HepG2 (cell line): ENCODE measurements at regions not wholly inside any gene's neighbourhood (a gene's known extent, or its start where the extent isn't known, plus 50 kb on each side); places are given as distances from the start of the nearest gene placed in this dataset.

Experiments used
- ATAC-seq: fragments of 200-7000 bp; cut with Tn5 transposase; 3 replicates; pipeline ENCODE4 v1.9.1; 2020; ENCODE audit warnings: mild to moderate bottlenecking, moderate library complexity
- BruUV-seq: library from RNA; stranded (reverse); fragments of 400-500 nt; replicated peaks from 2 replicates; lab custom pipeline; 2021; lab: Mats Ljungman, UMichigan
- CTCF ChIA-PET: fragments of 300-600 bp; formaldehyde crosslinking; extraction: SDS; loops from one replicate; lab custom pipeline; 2021; ENCODE audit warnings: low total read pairs, inconsistent platforms, low intra/inter-chr PET ratio; lab: Yijun Ruan, JAX
- POLR2A ChIA-PET: fragments of 350-600 bp; sonication (Branson Sonifier 250); formaldehyde crosslinking; loops from one replicate; lab custom pipeline; 2020; ENCODE audit warnings: antibody characterized with exemption, inconsistent platforms; lab: Yijun Ruan, JAX
- DNase-seq: peaks from one replicate; pipeline ENCODE4 v3.0.0-alpha.2; 2015; ENCODE audit warnings: low spot score
- FAIRE-seq: peaks from 3 replicates; lab custom pipeline; 2011; peaks lifted over from hg19 to GRCh38; lab: Jason Lieb, UNC
- H2AFZ ChIP-seq: one replicate; pipeline ENCODE4 v1.6.1; 2011; ENCODE audit warnings: low read length, inconsistent platforms
- H3K27ac ChIP-seq: fragments of 300-600 bp; 3 replicates; pipeline ENCODE4 v1.8.0; 2011; ENCODE audit warnings: mixed run types, mild to moderate bottlenecking, mixed read lengths, low read length, inconsistent platforms; ENCODE audit not compliant: insufficient read depth; ENCODE audit errors: extremely low read length
- H3K27me3 ChIP-seq, 2 experiments: fragments of 200-600 bp in 1 of 2; 2 replicates in 1 of 2; 3 replicates in 1 of 2; pipeline versions ENCODE4 v1.6.0 to v1.8.0; 2011; ENCODE audit warnings: low read length in 2 of 2, mild to moderate bottlenecking in 2 of 2, moderate library complexity in 2 of 2, inconsistent platforms in 1 of 2; ENCODE audit not compliant: insufficient read depth in 2 of 2, control insufficient read depth in 1 of 2
- H3K36me3 ChIP-seq, 2 experiments: fragments of 200-600 bp in 1 of 2; replicated peaks in 1 of 2; 2 replicates in 1 of 2; 3 replicates in 1 of 2; pipeline versions ENCODE4 v1.5.1 to v1.8.0; 2011; ENCODE audit warnings: low read length in 2 of 2, inconsistent platforms in 1 of 2; ENCODE audit not compliant: insufficient read depth in 2 of 2, control insufficient read depth in 1 of 2
- H3K4me1 ChIP-seq: 2 replicates; pipeline ENCODE4 v1.5.1; 2012; ENCODE audit warnings: low read length, inconsistent platforms; ENCODE audit not compliant: insufficient read depth
- H3K4me2 ChIP-seq: 2 replicates; pipeline ENCODE4 v1.6.0; 2011; ENCODE audit warnings: low read depth, low read length, inconsistent platforms
- H3K4me3 ChIP-seq, 3 experiments: fragments of 200-600 bp in 1 of 3; sonication (generic), shearing (Covaris generic) in 1 of 3; replicated peaks in 1 of 3; 2 replicates each; pipeline ENCODE4 v1.5.1; 2011 to 2016; ENCODE audit warnings: low read length in 3 of 3, inconsistent platforms in 2 of 3, low read depth in 2 of 3, mild to moderate bottlenecking in 2 of 3, control low read depth in 1 of 3, mixed read lengths in 1 of 3; ENCODE audit not compliant: insufficient read depth in 1 of 3
- H3K79me2 ChIP-seq: one replicate; pipeline ENCODE4 v1.6.1; 2011; ENCODE audit warnings: low read length, inconsistent platforms; ENCODE audit not compliant: insufficient read depth
- H3K9ac ChIP-seq: 2 replicates; pipeline ENCODE4 v1.6.0; 2011; ENCODE audit warnings: mild to moderate bottlenecking, low read depth, low read length, inconsistent platforms; ENCODE audit not compliant: insufficient read depth
- H3K9me3 ChIP-seq: 2 replicates; pipeline ENCODE4 v1.5.1; 2012; ENCODE audit warnings: mild to moderate bottlenecking, low read length
- H4K20me1 ChIP-seq: 2 replicates; pipeline ENCODE4 v1.6.0; 2011; ENCODE audit warnings: inconsistent platforms, mild to moderate bottlenecking, low read length, moderate library complexity; ENCODE audit not compliant: insufficient read depth
- CHD4 ChIP-seq: fragments of 200-600 bp; sonication (generic); IDR thresholded peaks from 2 replicates; pipeline ENCODE4 v1.7.0; 2017; ENCODE audit warnings: mild to moderate bottlenecking, low read length, borderline replicate concordance
- HDAC1 ChIP-seq: sonication (generic); formaldehyde crosslinking; IDR thresholded peaks from 2 replicates; pipeline ENCODE4 v1.5.1; 2020; ENCODE audit warnings: mild to moderate bottlenecking, missing genetic modification reagents
- HNRNPUL1 ChIP-seq: fragments of 200-400 bp; formaldehyde crosslinking; IDR thresholded peaks from 2 replicates; pipeline ENCODE4 v1.6.1; 2017; ENCODE audit warnings: low read depth, mild to moderate bottlenecking, low read length, moderate library complexity
- HOXA9 ChIP-seq: sonication (generic); formaldehyde crosslinking; IDR thresholded peaks from 2 replicates; pipeline ENCODE4 v1.8.1; 2022; ENCODE audit warnings: missing genetic modification reagents, mild to moderate bottlenecking, moderate library complexity, borderline replicate concordance
- MXI1 ChIP-seq: IDR thresholded peaks from 3 replicates; pipeline ENCODE4 v1.6.1; 2012; ENCODE audit warnings: low read depth, low read length, inconsistent platforms, borderline replicate concordance
- TSC22D2 ChIP-seq: sonication (generic); formaldehyde crosslinking; IDR thresholded peaks from 2 replicates; pipeline ENCODE4 v1.5.1; 2020; ENCODE audit warnings: missing genetic modification reagents, mild to moderate bottlenecking, borderline replicate concordance
- ZNF205 ChIP-seq: IDR thresholded peaks from 2 replicates; pipeline ENCODE4 v1.6.1; 2018; ENCODE audit warnings: missing biosample characterization, missing genetic modification reagents
- ZNF232 ChIP-seq: sonication (generic); formaldehyde crosslinking; IDR thresholded peaks from 2 replicates; pipeline ENCODE4 v1.4.0; 2020; ENCODE audit warnings: missing genetic modification reagents, borderline replicate concordance
- ZNF3 ChIP-seq: IDR thresholded peaks from 2 replicates; pipeline ENCODE4 v1.7.0; 2017; ENCODE audit warnings: inconsistent platforms
- ZNF530 ChIP-seq: sonication (generic); formaldehyde crosslinking; IDR thresholded peaks from 2 replicates; pipeline ENCODE4 v1.5.0; 2020; ENCODE audit warnings: low read depth, mild to moderate bottlenecking, missing genetic modification reagents
- ZNF775 ChIP-seq: sonication (generic); formaldehyde crosslinking; IDR thresholded peaks from 2 replicates; pipeline ENCODE4 v1.4.0; 2020; ENCODE audit warnings: missing genetic modification reagents, mild to moderate bottlenecking, moderate library complexity, borderline replicate concordance
- ZSCAN31 ChIP-seq: sonication (generic); formaldehyde crosslinking; IDR thresholded peaks from 2 replicates; pipeline ENCODE4 v1.5.0; 2020; ENCODE audit warnings: low read depth, mild to moderate bottlenecking, missing genetic modification reagents
- WGBS: methylation state at CpG from one replicate; pipeline ENCODE4 v1.1.6; 2017; ENCODE audit warnings: low lambda C conversion rate; 5-methylcytosine and 5-hydroxymethylcytosine counted together
- in situ Hi-C: cut with HindIII; loops from 2 replicates; pipeline ENCODE4 v1.10.0; 2017; ENCODE audit warnings: low pct_unique_long_range_greater_than_20kb; ENCODE audit not compliant: extremely low pct_ligation_motif_present
- intact Hi-C: fragments of 100-400 bp; cut with micrococcal nuclease; formaldehyde crosslinking; loops from one replicate; pipeline ENCODE4 v1.10.0; 2022; ENCODE audit not compliant: unreplicated experiment
- TF ChIP-seq, protein P1 (sequence below): sonication (generic); formaldehyde crosslinking; IDR thresholded peaks from 2 replicates; pipeline ENCODE4 v1.4.0; 2020; ENCODE audit warnings: mild to moderate bottlenecking, low read depth, missing genetic modification reagents

DNA sequence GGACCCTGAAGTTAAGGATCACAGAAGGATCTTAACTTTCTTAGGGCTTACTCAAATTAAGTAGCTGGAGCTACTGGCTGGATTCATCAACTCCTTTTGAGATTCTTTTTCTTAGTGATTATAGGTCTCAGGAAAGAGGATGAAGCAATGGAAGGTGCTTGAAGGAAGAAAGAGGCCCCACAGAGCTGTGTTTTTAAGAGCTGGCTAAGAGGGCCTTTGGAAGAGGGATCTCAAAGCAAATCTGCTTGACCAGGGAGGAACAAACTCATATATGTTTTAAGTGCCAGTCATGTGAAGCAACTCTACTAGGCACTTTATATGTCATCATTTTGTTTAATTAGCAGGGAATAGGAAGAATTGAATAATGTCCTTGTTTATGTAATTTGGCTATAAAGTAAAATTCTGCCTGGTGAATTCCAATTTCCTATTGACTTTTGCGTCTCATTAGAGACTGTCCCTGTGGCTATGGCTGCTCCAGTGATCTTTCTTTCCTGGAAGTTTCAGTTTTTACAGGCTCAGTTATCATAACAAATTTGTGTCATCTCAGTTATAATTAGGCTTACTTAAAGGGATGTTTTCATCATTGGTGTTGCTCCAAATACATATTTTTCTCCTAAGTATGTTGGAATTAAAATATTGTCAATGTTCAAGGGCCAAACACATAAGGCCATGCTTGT, 222.8 kb upstream of the CITED2 start:
- Histone ChIP-seq H3K4me2 (peak overlapping the region; percentile 74), H3K27me3 (no peaks in the 10 kb centered on the region), H3K9ac (no peak overlapping the region), H3K27ac (peak overlapping the region; percentile 28), H3K9me3 (no peaks in the 10 kb centered on the region), H2AFZ (no peak overlapping the region), H4K20me1 (no peaks in the 10 kb centered on the region), H3K36me3 (no peaks in the 10 kb centered on the region), H3K79me2 (no peaks in the 10 kb centered on the region), H3K4me3 (no peak overlapping the region; a peak in 1 of 6 replicates), H3K4me1 (peaks cover 26% of the 10 kb centered on the region)
- ChIA-PET POLR2A (interaction anchor here (2.3 kb wide), 1 partner anchor 223 kb away, joined by 14 read pairs; the partner anchor contains the start of gene CITED2), CTCF (no interaction called here)
- DNase-seq (no peak), ATAC-seq (no peak), FAIRE-seq (no peak)
- 67% methylated on average over 1 of the region's 1 CpG for WGBS
- in situ Hi-C loops (no loop called here), intact Hi-C loops (no loop called here)
- TF ChIP-seq CHD4 (no peak; the same call in 1 of the 2 replicates), TSC22D2 (CRISPR knock-in tag) (no peak), ZNF530 (CRISPR knock-in tag) (no peak), ZSCAN31 (CRISPR knock-in tag) (no peak), ZNF775 (CRISPR knock-in tag) (no peak), MXI1 (no peak), HDAC1 (CRISPR knock-in tag) (no peak), HOXA9 (CRISPR knock-in tag) (no peak), ZNF232 (CRISPR knock-in tag) (no peak), ZNF205 (no peak), ZNF3 (CRISPR knock-in tag) (no peak), HNRNPUL1 (no peak)
- TF ChIP-seq, protein P1, sequence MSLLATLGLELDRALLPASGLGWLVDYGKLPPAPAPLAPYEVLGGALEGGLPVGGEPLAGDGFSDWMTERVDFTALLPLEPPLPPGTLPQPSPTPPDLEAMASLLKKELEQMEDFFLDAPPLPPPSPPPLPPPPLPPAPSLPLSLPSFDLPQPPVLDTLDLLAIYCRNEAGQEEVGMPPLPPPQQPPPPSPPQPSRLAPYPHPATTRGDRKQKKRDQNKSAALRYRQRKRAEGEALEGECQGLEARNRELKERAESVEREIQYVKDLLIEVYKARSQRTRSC (CRISPR knock-in tag), result no peak
- BruUV-seq, result no TSS peak
